ENCODE measurements at regions not wholly inside any gene's neighbourhood (a gene's known extent, or its start where the extent isn't known, plus 50 kb on each side); places are given as distances from the start of the nearest gene placed in this dataset.

DNA sequence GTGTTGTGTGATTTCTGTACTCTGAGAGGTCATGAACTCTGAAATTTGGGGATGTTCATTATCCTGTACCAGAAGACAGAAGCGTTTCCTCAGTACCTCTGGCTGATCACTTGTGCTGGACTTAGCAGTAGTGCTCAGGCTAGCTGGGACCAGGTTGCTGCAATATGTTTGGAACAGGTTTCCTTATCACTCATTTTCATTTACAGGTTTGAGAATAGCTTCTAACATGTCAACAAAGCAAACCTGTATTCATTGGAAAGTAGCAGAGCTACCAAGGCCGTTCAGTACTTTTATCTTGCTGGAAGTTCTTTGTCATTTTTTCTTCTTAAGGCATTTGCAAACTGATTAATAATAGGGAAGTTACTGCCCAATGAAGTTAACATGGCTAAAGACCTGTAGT is 242.9 kb upstream of the ANKRD50 start:
- H3K27ac ChIP-seq, result no peak overlapping the region
- TF ChIP-seq ZFX (IDR thresholded peaks at IDR 0.05), result no peak
- TF ChIP-seq, protein P1, sequence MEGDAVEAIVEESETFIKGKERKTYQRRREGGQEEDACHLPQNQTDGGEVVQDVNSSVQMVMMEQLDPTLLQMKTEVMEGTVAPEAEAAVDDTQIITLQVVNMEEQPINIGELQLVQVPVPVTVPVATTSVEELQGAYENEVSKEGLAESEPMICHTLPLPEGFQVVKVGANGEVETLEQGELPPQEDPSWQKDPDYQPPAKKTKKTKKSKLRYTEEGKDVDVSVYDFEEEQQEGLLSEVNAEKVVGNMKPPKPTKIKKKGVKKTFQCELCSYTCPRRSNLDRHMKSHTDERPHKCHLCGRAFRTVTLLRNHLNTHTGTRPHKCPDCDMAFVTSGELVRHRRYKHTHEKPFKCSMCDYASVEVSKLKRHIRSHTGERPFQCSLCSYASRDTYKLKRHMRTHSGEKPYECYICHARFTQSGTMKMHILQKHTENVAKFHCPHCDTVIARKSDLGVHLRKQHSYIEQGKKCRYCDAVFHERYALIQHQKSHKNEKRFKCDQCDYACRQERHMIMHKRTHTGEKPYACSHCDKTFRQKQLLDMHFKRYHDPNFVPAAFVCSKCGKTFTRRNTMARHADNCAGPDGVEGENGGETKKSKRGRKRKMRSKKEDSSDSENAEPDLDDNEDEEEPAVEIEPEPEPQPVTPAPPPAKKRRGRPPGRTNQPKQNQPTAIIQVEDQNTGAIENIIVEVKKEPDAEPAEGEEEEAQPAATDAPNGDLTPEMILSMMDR (conservative IDR thresholded peaks at IDR 0.05), result no peak

DNA sequence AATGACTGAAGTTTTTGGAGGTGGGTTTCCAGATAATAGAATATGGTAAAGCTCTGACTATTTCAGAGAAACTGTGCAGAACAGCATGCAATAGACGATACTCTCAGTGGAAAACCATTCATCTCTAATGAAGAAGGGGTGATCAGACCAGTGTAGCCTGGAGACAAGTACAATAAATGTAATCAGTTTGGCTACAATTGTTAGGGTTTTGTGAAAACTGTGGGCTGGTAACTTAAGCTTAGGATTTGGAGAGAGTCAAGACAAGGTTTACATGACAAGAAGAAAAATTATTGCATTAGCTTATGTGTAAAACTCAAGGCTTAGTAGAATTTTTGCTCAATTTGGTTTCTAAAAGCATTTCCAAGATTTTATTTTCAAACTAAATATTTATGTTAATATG is 241.5 kb upstream of the ANKRD50 start:
- TF ChIP-seq, protein P1 (conservative IDR thresholded peaks at IDR 0.05), result no peak
- TF ChIP-seq ZFX (IDR thresholded peaks at IDR 0.05), result no peak

DNA sequence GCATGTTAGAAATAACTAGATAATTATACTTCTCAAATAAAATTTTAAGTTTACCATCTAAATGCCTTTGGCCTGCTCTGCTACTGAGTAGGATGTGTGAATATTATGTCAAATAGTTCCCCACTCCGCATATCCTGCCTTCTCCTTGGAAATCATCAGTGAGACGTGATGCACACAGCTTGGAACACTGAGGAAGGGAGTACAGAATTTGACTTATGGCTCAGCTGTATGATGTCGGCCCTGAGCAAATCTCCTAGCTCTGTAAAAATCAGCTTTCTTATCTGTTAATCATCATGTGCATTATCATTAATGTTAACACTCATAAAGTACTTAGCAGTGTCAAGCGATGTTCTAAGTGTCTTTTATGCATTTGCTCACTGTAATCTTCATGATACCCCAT is 241.0 kb upstream of the ANKRD50 start:
- no peak overlapping the region for H3K27ac ChIP-seq
- TF ChIP-seq, protein P1 (conservative IDR thresholded peaks at IDR 0.05), result no peak
- TF ChIP-seq ZFX (IDR thresholded peaks at IDR 0.05), result no peak

More for the DNA sequence above, 241.5 kb upstream of the ANKRD50 start:
- H3K27ac ChIP-seq, result no peak overlapping the region

DNA sequence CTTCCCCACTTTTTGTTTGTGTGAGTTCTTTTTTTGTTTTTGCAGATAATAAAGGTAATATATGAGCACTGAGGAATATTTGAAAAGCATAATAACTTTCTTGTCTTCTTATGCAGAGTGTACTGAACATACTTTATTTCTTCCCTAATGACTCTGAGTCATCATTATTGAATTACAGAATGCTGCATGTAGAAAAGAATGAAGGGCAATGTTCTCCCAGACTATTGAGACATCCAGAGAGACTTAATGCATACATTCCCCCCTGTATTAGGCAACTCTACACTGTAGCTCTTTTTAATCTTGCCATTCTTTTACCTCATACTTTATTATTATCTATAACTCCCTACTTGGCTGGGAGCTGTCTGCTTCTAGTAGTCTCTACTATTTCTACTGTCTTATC is 240.5 kb upstream of the ANKRD50 start:
- H3K27ac ChIP-seq, result no peak overlapping the region
- TF ChIP-seq ZFX (IDR thresholded peaks at IDR 0.05), result no peak
- TF ChIP-seq, protein P1 (conservative IDR thresholded peaks at IDR 0.05), result no peak

DNA sequence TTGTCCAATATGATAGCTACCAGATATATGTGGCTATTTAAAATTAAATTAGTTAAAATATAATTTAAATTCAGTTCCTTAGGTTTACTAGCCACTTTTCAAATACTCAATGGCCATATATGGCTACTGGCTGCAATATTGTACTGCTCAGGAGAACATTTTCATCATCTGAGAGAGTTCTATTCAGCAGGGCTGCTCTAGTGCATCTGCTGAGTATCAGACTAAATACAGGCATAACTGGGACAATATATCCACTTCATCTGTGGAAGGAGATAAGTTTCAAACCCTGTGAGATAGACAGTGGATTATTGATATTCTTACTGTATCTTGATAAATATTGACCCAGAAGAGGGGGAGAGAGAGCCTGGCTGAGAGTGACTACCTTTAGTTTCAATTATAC is 240.1 kb upstream of the ANKRD50 start:
- no peak overlapping the region for H3K27ac ChIP-seq
- TF ChIP-seq, protein P1 (conservative IDR thresholded peaks at IDR 0.05), result no peak
- no peak for TF ChIP-seq ZFX (IDR thresholded peaks at IDR 0.05)

DNA sequence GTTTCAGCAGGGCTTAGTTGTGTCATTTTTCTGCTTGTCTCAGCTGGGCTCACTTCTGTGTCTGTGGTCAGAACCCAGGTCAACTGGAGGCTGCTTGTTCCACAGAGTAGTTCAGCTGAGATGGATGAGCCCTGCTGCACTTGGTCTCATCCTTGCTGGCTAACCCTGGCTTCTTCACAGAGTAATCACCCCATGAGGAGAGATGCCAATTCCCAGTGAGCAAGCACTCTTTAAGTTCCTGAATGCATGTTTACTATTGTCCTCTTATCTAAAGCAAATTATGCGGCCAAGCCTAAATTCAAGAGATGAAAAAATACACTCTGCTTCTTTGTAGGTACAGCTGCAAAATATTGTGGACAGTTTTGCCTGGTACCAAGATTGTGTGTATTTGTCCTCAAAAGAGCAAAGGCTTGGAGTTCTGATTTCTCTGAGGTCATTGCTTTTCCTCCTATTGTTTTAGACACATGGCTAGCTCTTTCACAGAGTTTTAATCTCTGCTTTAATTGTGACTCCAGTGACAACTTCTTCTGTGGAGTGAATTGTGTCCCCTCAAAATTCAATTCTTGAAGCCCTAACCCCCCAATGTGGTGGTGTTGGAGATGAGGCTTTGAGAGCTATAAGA is 236.6 kb upstream of the ANKRD50 start:
- H3K27ac ChIP-seq, result no peak overlapping the region
- no peak for TF ChIP-seq ZFX (IDR thresholded peaks at IDR 0.05)
- TF ChIP-seq, protein P1 (conservative IDR thresholded peaks at IDR 0.05), result no peak

DNA sequence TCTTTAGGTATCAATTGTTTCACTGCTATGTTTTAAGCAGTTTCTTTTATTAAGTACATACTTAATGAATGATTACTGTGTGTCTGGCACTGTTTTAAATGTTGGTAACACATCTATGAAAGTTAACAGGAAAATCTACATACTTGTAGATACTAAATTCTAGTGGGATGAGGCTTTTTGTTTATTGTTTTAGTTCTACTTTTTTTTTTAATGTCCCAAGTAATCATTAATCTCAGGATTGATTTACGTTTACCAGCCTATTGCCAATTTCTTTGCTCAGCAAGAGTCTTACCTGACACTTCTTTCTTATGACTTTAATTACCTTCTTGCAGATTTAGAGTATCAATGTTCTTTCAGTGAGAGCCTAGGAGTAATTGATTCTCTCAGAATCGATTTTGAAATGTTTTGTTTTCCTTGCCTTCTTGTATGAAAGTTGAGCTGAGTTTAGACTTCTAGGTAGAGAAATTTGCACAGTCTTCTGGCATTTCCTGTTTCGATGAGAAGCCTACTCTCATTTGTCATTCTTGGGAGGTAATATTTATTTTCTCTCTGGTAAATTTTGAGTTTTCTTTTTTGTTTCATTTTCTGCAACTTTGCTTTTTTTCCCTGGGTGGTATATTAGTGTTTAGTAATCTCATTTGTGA is 235.2 kb upstream of the ANKRD50 start:
- no peak overlapping the region for H3K27ac ChIP-seq
- TF ChIP-seq, protein P1 (conservative IDR thresholded peaks at IDR 0.05), result no peak
- no peak for TF ChIP-seq ZFX (IDR thresholded peaks at IDR 0.05)
